Activated naive CD4-positive, alpha-beta T cell treated with anti-CD3 and anti-CD28 coated beads, Interleukin-2, amount 50 U/mL, for 72 hours (primary cell): ENCODE measurements at regions not wholly inside any gene's neighbourhood (a gene's known extent, or its start where the extent isn't known, plus 50 kb on each side); places are given as distances from the start of the nearest gene placed in this dataset.

Source experiments
- ATAC-seq, 2 donors: fragments of 150-1000 bp; cut with Tn5 transposase; 2 replicates each; pipeline ENCODE4 v1.10.0; 2021; ENCODE audit warnings: mild to moderate bottlenecking in 2 of 2, moderate library complexity in 2 of 2
- DNase-seq, 2 donors: peaks; one replicate each; pipeline ENCODE4 v3.0.0; 2021 to 2022; ENCODE audit warnings: low spot score in 2 of 2
- H3K27ac Mint-ChIP-seq, 2 donors: one replicate each; pipeline ENCODE4 v1.8.0; 2022; ENCODE audit warnings: mild to moderate bottlenecking in 2 of 2, mixed read lengths in 2 of 2
- H3K36me3 Mint-ChIP-seq, 2 donors: one replicate each; pipeline ENCODE4 v1.8.0; 2022; ENCODE audit warnings: mixed read lengths in 2 of 2
- H3K9me3 Mint-ChIP-seq, 2 donors: one replicate each; pipeline ENCODE4 v1.8.0; 2022; ENCODE audit warnings: mixed read lengths in 2 of 2

- no peak overlapping the region for H3K27ac Mint-ChIP-seq
- DNase-seq (no peak), ATAC-seq (no peak)
- peaks cover 0 to 5% of the 10 kb centered on the region in 2 donors for H3K9me3 Mint-ChIP-seq
- H3K36me3 Mint-ChIP-seq, result no peaks in the 10 kb centered on the region
Observed at GRCh38 chr3:6805236-6805635, 55.7 kb upstream of the GRM7 start.

GRCh38 chr3:6806991-6807390 is 53.9 kb upstream of the GRM7 start:
- no peak for DNase-seq
- Mint-ChIP-seq H3K27ac (no peak overlapping the region), H3K36me3 (no peaks in the 10 kb centered on the region), H3K9me3 (peaks cover 0 to 5% of the 10 kb centered on the region in 2 donors)
- ATAC-seq, result no peak

- H3K36me3 Mint-ChIP-seq, result no peaks in the 10 kb centered on the region
- H3K9me3 Mint-ChIP-seq, result peaks cover 0 to 5% of the 10 kb centered on the region in 2 donors
- ATAC-seq (no peak), DNase-seq (no peak)
- no peak overlapping the region for H3K27ac Mint-ChIP-seq
Observed at GRCh38 chr3:6807967-6808588, 52.8 kb upstream of the GRM7 start.

- no peak for DNase-seq
- H3K9me3 Mint-ChIP-seq, result peaks cover 0 to 5% of the 10 kb centered on the region in 2 donors
- ATAC-seq, result no peak
- H3K36me3 Mint-ChIP-seq, result no peaks in the 10 kb centered on the region
- no peak overlapping the region for H3K27ac Mint-ChIP-seq
Observed at GRCh38 chr3:6809349-6809748, 51.6 kb upstream of the GRM7 start.
